ENCODE measurements at regions not wholly inside any gene's neighbourhood (a gene's known extent, or its start where the extent isn't known, plus 50 kb on each side); places are given as distances from the start of the nearest gene placed in this dataset.

- DNase-seq (ENCODE audit: low spot score) = no peak
These were observed 944.3 kb downstream of the ADGRL3 start for GRCh38 chr4:62144431-62144830.

GRCh38 chr4:62135565-62136156 lies 935.5 kb downstream of the ADGRL3 start:
- DNase-seq (ENCODE audit: low spot score) = no peak

- no peak for DNase-seq (ENCODE audit: low spot score)
These were observed 933.9 kb downstream of the ADGRL3 start for GRCh38 chr4:62133977-62134376.

- no peak for DNase-seq (ENCODE audit: low spot score)
These were observed 933.2 kb downstream of the ADGRL3 start for GRCh38 chr4:62133101-62133897.

- DNase-seq (ENCODE audit: low spot score) = no peak
These were observed 930.9 kb downstream of the ADGRL3 start for GRCh38 chr4:62131049-62131448.

GRCh38 chr4:62130637-62131036 lies 930.5 kb downstream of the ADGRL3 start:
- no peak for DNase-seq (ENCODE audit: low spot score)

- DNase-seq (ENCODE audit: low spot score) = no peak
These were observed 930.1 kb downstream of the ADGRL3 start for GRCh38 chr4:62130230-62130629.
